Neural progenitor cell (in vitro differentiated cells): ENCODE measurements at regions not wholly inside any gene's neighbourhood (a gene's known extent, or its start where the extent isn't known, plus 50 kb on each side); places are given as distances from the start of the nearest gene placed in this dataset.

Experiments used
- CTCF ChIP-seq: fragments of 200-600 bp; sonication (generic); IDR thresholded peaks from 2 replicates; pipeline ENCODE4 v1.5.1; 2017; ENCODE audit warnings: antibody characterized with exemption, mild to moderate bottlenecking
- EZH2 ChIP-seq: fragments of 200-600 bp; sonication (generic); IDR thresholded peaks from 2 replicates; pipeline ENCODE4 v1.6.1; 2017; ENCODE audit warnings: antibody characterized with exemption, mild to moderate bottlenecking, moderate library complexity

DNA sequence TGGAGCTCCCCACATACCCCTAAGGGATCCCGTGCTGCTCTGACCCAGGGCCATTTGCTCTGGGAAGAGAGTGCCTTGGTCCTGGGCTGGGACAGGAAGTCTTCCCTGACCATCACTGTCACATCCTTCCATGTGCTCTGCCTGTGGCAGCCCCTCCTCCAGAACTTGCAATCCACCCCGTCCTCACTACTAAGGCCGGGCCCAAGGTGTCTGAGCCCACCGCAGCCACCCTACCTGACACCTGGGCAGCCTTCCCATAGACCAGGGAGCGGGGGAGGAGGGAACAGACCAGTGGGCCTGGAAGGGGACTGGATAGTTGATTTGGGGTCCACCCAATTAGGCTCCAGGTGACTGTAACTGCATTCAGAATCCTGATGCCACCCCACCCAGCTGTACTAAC, 117.5 kb upstream of the CRHR1 start:
- TF ChIP-seq CTCF (no peak), EZH2 (no peak)
